Thymus (tissue), 11 donors: ENCODE measurements at regions not wholly inside any gene's neighbourhood (a gene's known extent, or its start where the extent isn't known, plus 50 kb on each side); places are given as distances from the start of the nearest gene placed in this dataset.

ENCODE experiments used
- DNase-seq, 9 donors: peaks; one replicate each; pipeline ENCODE4 v3.0.0-alpha.2; 2013; ENCODE audit warnings: low spot score in 9 of 9, low read depth in 6 of 9, missing footprints in 1 of 9
- H3K27ac ChIP-seq, 2 donors: one replicate each; pipeline ENCODE4 v1.5.1; 2013; ENCODE audit warnings: control low read depth in 1 of 2, low read depth in 1 of 2, low read length in 1 of 2, mild to moderate bottlenecking in 1 of 2, moderate library complexity in 1 of 2
- H3K27me3 ChIP-seq, 2 donors: one replicate each; pipeline ENCODE4 v1.5.1; 2013; ENCODE audit warnings: low read length in 1 of 2; ENCODE audit not compliant: control insufficient read depth in 2 of 2, insufficient read depth in 1 of 2
- H3K36me3 ChIP-seq, 2 donors: one replicate each; pipeline ENCODE4 v1.5.1; 2013; ENCODE audit warnings: low read length in 1 of 2, mild to moderate bottlenecking in 1 of 2, moderate library complexity in 1 of 2; ENCODE audit not compliant: control insufficient read depth in 2 of 2, insufficient read depth in 2 of 2
- H3K4me1 ChIP-seq, 2 donors: one replicate each; pipeline ENCODE4 v1.5.1; 2013; ENCODE audit warnings: low read length in 2 of 2; ENCODE audit not compliant: control insufficient read depth in 2 of 2, insufficient read depth in 2 of 2
- H3K4me3 ChIP-seq, 2 donors: one replicate each; pipeline ENCODE4 v1.5.1; 2013; ENCODE audit warnings: low read length in 2 of 2, control low read depth in 1 of 2, mild to moderate bottlenecking in 1 of 2
- H3K9me3 ChIP-seq, 2 donors: one replicate each; pipeline ENCODE4 v1.5.1; 2013; ENCODE audit warnings: low read length in 1 of 2, mild to moderate bottlenecking in 1 of 2; ENCODE audit not compliant: control insufficient read depth in 2 of 2, insufficient read depth in 1 of 2
- WGBS: extraction: QIAGEN DNeasy Blood & Tissue Kit; methylation state at CpG from one replicate; pipeline ENCODE4 v1.1.7; 2013; 5-methylcytosine and 5-hydroxymethylcytosine counted together
- donor health status: healthy.

GRCh38 chr9:79189511-79189924 lies 382.2 kb upstream of the TLE4 start:
- Histone ChIP-seq H3K4me3 (no peak overlapping the region), H3K27ac (no peak overlapping the region), H3K27me3 (no peaks in the 10 kb centered on the region), H3K9me3 (no peaks in the 10 kb centered on the region), H3K4me1 (no peaks in the 10 kb centered on the region), H3K36me3 (no peaks in the 10 kb centered on the region)
- 91% methylated on average over 3 of the region's 3 CpGs for WGBS
- DNase-seq: no peak

- H3K27ac ChIP-seq: no peak overlapping the region
- H3K36me3 ChIP-seq: no peaks in the 10 kb centered on the region
- H3K27me3 ChIP-seq: no peaks in the 10 kb centered on the region
- WGBS: 92% methylated on average over 3 of the region's 3 CpGs
- DNase-seq: no peak
- no peaks in the 10 kb centered on the region for H3K4me1 ChIP-seq
- H3K9me3 ChIP-seq: no peaks in the 10 kb centered on the region
- no peak overlapping the region for H3K4me3 ChIP-seq
Observed at GRCh38 chr9:79193001-79193400, 378.8 kb upstream of the TLE4 start.

DNA sequence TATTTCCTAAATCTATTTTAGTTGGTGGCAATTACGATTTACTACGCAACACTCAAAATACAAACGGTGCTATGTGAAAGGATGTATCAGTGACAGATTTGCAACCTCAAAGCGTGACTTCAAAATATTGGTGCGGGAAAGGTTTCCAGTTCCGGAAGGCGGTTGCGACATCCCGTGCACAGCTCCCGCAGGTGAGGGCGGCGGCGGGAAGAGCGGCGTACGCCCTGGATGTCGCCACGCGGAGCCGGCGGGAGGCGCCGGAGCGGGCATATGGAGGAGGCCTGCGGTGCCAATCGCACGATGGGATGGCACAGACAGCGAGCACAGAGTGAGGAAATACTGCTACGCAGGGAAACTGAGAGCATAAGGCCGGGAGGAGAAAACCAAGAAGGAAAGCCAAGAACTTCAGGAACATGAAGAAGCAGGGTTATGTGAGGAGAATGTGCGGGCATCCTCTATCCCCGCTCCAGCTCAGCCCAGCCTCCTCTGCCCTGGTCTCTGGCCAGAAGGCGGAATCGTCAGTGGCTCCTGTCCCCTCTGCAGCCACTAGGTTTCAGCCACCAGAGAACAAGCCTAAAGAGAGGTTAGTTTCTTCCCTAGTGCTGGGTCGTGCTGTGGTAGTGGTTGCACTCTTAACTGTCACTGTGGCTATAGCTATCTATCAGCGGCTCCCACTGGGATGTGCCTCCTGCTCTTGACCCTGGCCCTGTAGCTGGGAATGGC lies 378.1 kb upstream of the TLE4 start:
- no peaks in the 10 kb centered on the region for H3K9me3 ChIP-seq
- no peak overlapping the region for H3K4me3 ChIP-seq
- no peak overlapping the region for H3K27ac ChIP-seq
- WGBS: 96% methylated on average over 36 of the region's 36 CpGs
- H3K27me3 ChIP-seq: no peaks in the 10 kb centered on the region
- DNase-seq: no peak
- no peaks in the 10 kb centered on the region for H3K36me3 ChIP-seq
- H3K4me1 ChIP-seq: no peaks in the 10 kb centered on the region

- DNase-seq: no peak
- Histone ChIP-seq H3K9me3 (no peaks in the 10 kb centered on the region), H3K36me3 (no peaks in the 10 kb centered on the region), H3K4me1 (no peaks in the 10 kb centered on the region), H3K27me3 (no peaks in the 10 kb centered on the region), H3K4me3 (no peak overlapping the region), H3K27ac (no peak overlapping the region)
Observed at GRCh38 chr9:79195879-79196278, 375.9 kb upstream of the TLE4 start.

DNA sequence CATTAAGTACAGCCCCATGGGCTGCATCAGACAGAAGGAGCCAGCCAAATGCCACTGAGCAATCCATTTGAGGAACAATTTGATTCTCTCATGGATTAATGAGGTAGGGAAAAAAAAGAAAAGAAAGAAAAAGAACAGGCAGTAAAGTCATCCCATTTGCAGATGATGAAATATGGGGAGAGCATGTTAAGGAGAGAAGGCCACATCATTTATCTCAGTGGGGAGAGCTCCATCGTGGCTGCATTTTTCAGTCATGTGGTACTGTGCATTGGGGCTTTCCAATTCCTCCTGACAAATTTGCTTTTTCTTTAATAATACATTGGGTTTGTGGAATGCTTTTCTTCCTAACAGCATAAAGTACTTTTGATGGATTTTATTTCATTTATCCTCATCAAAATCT lies 375.2 kb upstream of the TLE4 start:
- 81% methylated on average over 1 of the region's 1 CpG for WGBS

GRCh38 chr9:79200336-79200735 lies 371.4 kb upstream of the TLE4 start:
- H3K4me1 ChIP-seq: no peaks in the 10 kb centered on the region
- no peaks in the 10 kb centered on the region for H3K27me3 ChIP-seq
- no peak overlapping the region for H3K4me3 ChIP-seq
- 42% methylated on average over 1 of the region's 1 CpG for WGBS
- H3K9me3 ChIP-seq: no peaks in the 10 kb centered on the region
- no peak for DNase-seq
- no peaks in the 10 kb centered on the region for H3K36me3 ChIP-seq
- H3K27ac ChIP-seq: no peak overlapping the region

More for the DNA sequence above, 375.2 kb upstream of the TLE4 start:
- Histone ChIP-seq H3K27ac (no peak overlapping the region), H3K4me1 (no peaks in the 10 kb centered on the region), H3K4me3 (no peak overlapping the region), H3K9me3 (no peaks in the 10 kb centered on the region), H3K36me3 (no peaks in the 10 kb centered on the region), H3K27me3 (no peaks in the 10 kb centered on the region)
- DNase-seq: no peak

DNA sequence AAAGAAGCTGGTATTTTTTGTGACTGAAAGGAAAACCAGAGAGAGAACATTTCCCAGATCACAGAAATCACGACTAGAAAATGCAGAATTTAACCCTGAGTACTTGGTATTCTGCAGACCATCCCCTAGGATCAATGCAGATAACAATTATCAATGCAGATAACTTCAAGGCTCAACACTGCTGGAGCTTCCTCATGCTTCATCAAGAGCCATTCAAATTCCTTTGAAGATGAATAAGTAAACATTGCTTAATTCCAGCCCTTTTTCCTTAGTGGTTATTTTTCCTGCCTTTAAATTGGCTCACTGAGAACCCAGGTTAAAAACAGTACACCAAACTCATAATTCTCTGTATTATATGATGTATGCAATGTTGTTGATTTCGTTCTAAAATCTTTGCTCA lies 370.1 kb upstream of the TLE4 start:
- Histone ChIP-seq H3K4me3 (no peak overlapping the region), H3K27ac (no peak overlapping the region), H3K4me1 (no peaks in the 10 kb centered on the region), H3K9me3 (no peaks in the 10 kb centered on the region), H3K36me3 (no peaks in the 10 kb centered on the region), H3K27me3 (no peaks in the 10 kb centered on the region)
- DNase-seq: no peak
- WGBS: 75% methylated on average over 2 of the region's 2 CpGs

GRCh38 chr9:79208791-79209396 lies 362.9 kb upstream of the TLE4 start:
- WGBS: 96% methylated on average over 5 of the region's 5 CpGs
- Histone ChIP-seq H3K27ac (no peak overlapping the region), H3K9me3 (no peaks in the 10 kb centered on the region), H3K4me1 (no peaks in the 10 kb centered on the region), H3K27me3 (no peaks in the 10 kb centered on the region), H3K36me3 (no peaks in the 10 kb centered on the region), H3K4me3 (no peak overlapping the region)
- DNase-seq: no peak

- Histone ChIP-seq H3K27me3 (no peaks in the 10 kb centered on the region), H3K4me1 (no peaks in the 10 kb centered on the region), H3K36me3 (no peaks in the 10 kb centered on the region), H3K9me3 (no peaks in the 10 kb centered on the region), H3K27ac (no peak overlapping the region), H3K4me3 (no peak overlapping the region)
- DNase-seq: no peak
- WGBS: 94% methylated on average over 5 of the region's 5 CpGs
Observed at GRCh38 chr9:79210541-79211243, 361.1 kb upstream of the TLE4 start.
